Limb (tissue), 2 donors: ENCODE measurements at regions not wholly inside any gene's neighbourhood (a gene's known extent, or its start where the extent isn't known, plus 50 kb on each side); places are given as distances from the start of the nearest gene placed in this dataset.
"Not testable (repeated sequence)": the region's sequence is repeated elsewhere in the genome, so short reads cannot be mapped to it uniquely, and the experiment has no call there.

ENCODE experiments used
- DNase-seq, 2 donors: peaks; one replicate each; pipeline ENCODE4 v3.0.0-alpha.2; 2016; ENCODE audit errors: extremely low spot score in 2 of 2

- no peak for DNase-seq
These were observed 217.6 kb upstream of the TMEM229A start for GRCh38 chr7:124250297-124251034.

- DNase-seq = no peak
These were observed 214.8 kb upstream of the TMEM229A start for GRCh38 chr7:124247691-124248090.

- DNase-seq = no peak
These were observed 213.5 kb upstream of the TMEM229A start for GRCh38 chr7:124246262-124246863.

- DNase-seq = not testable (repeated sequence)
These were observed 211.6 kb upstream of the TMEM229A start for GRCh38 chr7:124244469-124244868.

- no peak for DNase-seq
These were observed 186.8 kb upstream of the TMEM229A start for GRCh38 chr7:124219681-124220080.

GRCh38 chr7:124208642-124209041, 175.8 kb upstream of the TMEM229A start:
- no peak for DNase-seq

- peak in 1 of 2 donors; percentile 4 for DNase-seq
These were observed 175.3 kb upstream of the TMEM229A start for GRCh38 chr7:124208173-124208572.

- no peak for DNase-seq
These were observed 172.7 kb upstream of the TMEM229A start for GRCh38 chr7:124205526-124205925.

- no peak for DNase-seq
These were observed 169.7 kb upstream of the TMEM229A start for GRCh38 chr7:124202546-124202945.

- no peak for DNase-seq
These were observed 169.0 kb upstream of the TMEM229A start for GRCh38 chr7:124201768-124202349.

- no peak for DNase-seq
These were observed 163.7 kb upstream of the TMEM229A start for GRCh38 chr7:124196519-124196918.

GRCh38 chr7:124192885-124193284, 160.0 kb upstream of the TMEM229A start:
- no peak for DNase-seq

- no peak for DNase-seq
These were observed 158.8 kb upstream of the TMEM229A start for GRCh38 chr7:124191713-124192112.

GRCh38 chr7:124191030-124191429, 158.2 kb upstream of the TMEM229A start:
- DNase-seq = no peak

GRCh38 chr7:124188576-124188975, 155.7 kb upstream of the TMEM229A start:
- DNase-seq = no peak

GRCh38 chr7:124187962-124188361, 155.1 kb upstream of the TMEM229A start:
- no peak for DNase-seq

- DNase-seq = no peak
These were observed 150.8 kb upstream of the TMEM229A start for GRCh38 chr7:124183649-124184048.

GRCh38 chr7:124179641-124180040, 146.8 kb upstream of the TMEM229A start:
- DNase-seq = no peak

- no peak for DNase-seq
These were observed 145.0 kb upstream of the TMEM229A start for GRCh38 chr7:124177891-124178290.

GRCh38 chr7:124171812-124172211, 138.9 kb upstream of the TMEM229A start:
- DNase-seq = not testable (repeated sequence)

- DNase-seq = peak; percentile 17 to 42
These were observed 138.2 kb upstream of the TMEM229A start for GRCh38 chr7:124171068-124171467.

- DNase-seq = no peak
These were observed 135.7 kb upstream of the TMEM229A start for GRCh38 chr7:124168616-124169015.

GRCh38 chr7:124162667-124163066, 129.8 kb upstream of the TMEM229A start:
- no peak for DNase-seq
